Renal pelvis (tissue), 1 donor: ENCODE measurements at regions not wholly inside any gene's neighbourhood (a gene's known extent, or its start where the extent isn't known, plus 50 kb on each side); places are given as distances from the start of the nearest gene placed in this dataset.

ENCODE experiments used
- DNase-seq: peaks from one replicate; pipeline ENCODE4 v3.0.0-alpha.2; 2013

- no peak for DNase-seq
Observed at GRCh38 chr2:5915881-5916310, 223.7 kb downstream of the SOX11 start.

- no peak for DNase-seq
Observed at GRCh38 chr2:5921081-5921642, 229.0 kb downstream of the SOX11 start.

GRCh38 chr2:5923957-5924945, 232.1 kb downstream of the SOX11 start:
- no peak for DNase-seq

GRCh38 chr2:5925604-5926003, 233.4 kb downstream of the SOX11 start:
- no peak for DNase-seq

GRCh38 chr2:5926871-5927512, 234.8 kb downstream of the SOX11 start:
- no peak for DNase-seq

- no peak for DNase-seq
Observed at GRCh38 chr2:5932556-5933469, 240.6 kb downstream of the SOX11 start.

GRCh38 chr2:5933669-5934068, 241.5 kb downstream of the SOX11 start:
- DNase-seq: no peak

GRCh38 chr2:5937321-5937720, 245.1 kb downstream of the SOX11 start:
- no peak for DNase-seq

- no peak for DNase-seq
Observed at GRCh38 chr2:5937851-5938565, 245.8 kb downstream of the SOX11 start.

GRCh38 chr2:5938566-5938896, 246.3 kb downstream of the SOX11 start:
- DNase-seq: no peak

GRCh38 chr2:5939553-5939952, 247.4 kb downstream of the SOX11 start:
- no peak for DNase-seq

GRCh38 chr2:5940596-5941535, 248.7 kb downstream of the SOX11 start:
- no peak for DNase-seq

GRCh38 chr2:5942204-5942603, 250.0 kb downstream of the SOX11 start:
- DNase-seq: no peak

- no peak for DNase-seq
Observed at GRCh38 chr2:5945742-5946141, 253.6 kb downstream of the SOX11 start.

GRCh38 chr2:5946225-5947115, 254.3 kb downstream of the SOX11 start:
- DNase-seq: no peak

GRCh38 chr2:5950736-5951135, 258.6 kb downstream of the SOX11 start:
- DNase-seq: no peak

- DNase-seq: no peak
Observed at GRCh38 chr2:5951471-5951870, 259.3 kb downstream of the SOX11 start.

- DNase-seq: no peak
Observed at GRCh38 chr2:5953525-5953924, 261.3 kb downstream of the SOX11 start.

GRCh38 chr2:5954509-5954908, 262.3 kb downstream of the SOX11 start:
- DNase-seq: no peak
